Kidney (tissue), 13 donors: ENCODE measurements at regions not wholly inside any gene's neighbourhood (a gene's known extent, or its start where the extent isn't known, plus 50 kb on each side); places are given as distances from the start of the nearest gene placed in this dataset.

Experiments used
- DNase-seq, 5 donors: peaks; one replicate each; pipeline ENCODE4 v3.0.0-alpha.2; 2013 to 2020
- FAIRE-seq: peaks from 2 replicates; lab custom pipeline; 2012; peaks lifted over from hg19 to GRCh38; lab: Jason Lieb, UNC
- H3K27ac ChIP-seq, 2 donors: one replicate each; pipeline ENCODE4 v1.7.0; 2013; ENCODE audit warnings: low read depth in 2 of 2, low read length in 2 of 2, inconsistent platforms in 1 of 2
- H3K27me3 ChIP-seq: one replicate; pipeline ENCODE4 v1.7.1; 2013; ENCODE audit warnings: low read length, inconsistent platforms; ENCODE audit not compliant: control insufficient read depth, insufficient read depth
- H3K36me3 ChIP-seq, 3 donors: one replicate each; pipeline versions ENCODE4 v1.7.0 to v1.7.1; 2013; ENCODE audit warnings: low read length in 3 of 3, control low read depth in 1 of 3, inconsistent platforms in 1 of 3; ENCODE audit not compliant: insufficient read depth in 3 of 3, control insufficient read depth in 2 of 3
- H3K4me1 ChIP-seq, 3 donors: one replicate each; pipeline versions ENCODE4 v1.7.0 to v1.7.1; 2013; ENCODE audit warnings: low read length in 3 of 3, inconsistent platforms in 1 of 3, low read depth in 1 of 3; ENCODE audit not compliant: control insufficient read depth in 2 of 3, insufficient read depth in 2 of 3
- H3K4me3 ChIP-seq, 3 donors: one replicate each; pipeline versions ENCODE4 v1.7.0 to v1.8.1; 2013; ENCODE audit warnings: low read length in 3 of 3, control low read depth in 1 of 3, inconsistent platforms in 1 of 3
- H3K9ac ChIP-seq, 3 donors: one replicate each; pipeline versions ENCODE4 v1.7.0 to v1.7.1; 2013; ENCODE audit warnings: low read length in 3 of 3, control low read depth in 1 of 3, inconsistent platforms in 1 of 3
- H3K9me3 ChIP-seq, 3 donors: one replicate each; pipeline versions ENCODE4 v1.7.0 to v1.7.1; 2013; ENCODE audit warnings: low read length in 3 of 3, control low read depth in 1 of 3, inconsistent platforms in 1 of 3; ENCODE audit not compliant: control insufficient read depth in 2 of 3, insufficient read depth in 1 of 3
- intact Hi-C: fragments of 100-400 bp; cut with DNase I; formaldehyde crosslinking; loops from one replicate; pipeline ENCODE4 v1.11.1; 2022
- TF ChIP-seq, protein P1 (sequence below): IDR thresholded peaks from 3 replicates; pipeline ENCODE4 v1.5.1; 2012; ENCODE audit warnings: mild to moderate bottlenecking, moderate library complexity, borderline replicate concordance; ENCODE audit not compliant: insufficient read depth; ENCODE audit errors: extremely low read depth
- donor health status: control.
- donor health status: control.
- donor health status: control.
- donor health status: control.
- donor health status: control.
- donor health status: DM: yes; HTN: yes; CAD: no.
- donor health status: Normal renal cell carcinoma (clear cell type).

DNA sequence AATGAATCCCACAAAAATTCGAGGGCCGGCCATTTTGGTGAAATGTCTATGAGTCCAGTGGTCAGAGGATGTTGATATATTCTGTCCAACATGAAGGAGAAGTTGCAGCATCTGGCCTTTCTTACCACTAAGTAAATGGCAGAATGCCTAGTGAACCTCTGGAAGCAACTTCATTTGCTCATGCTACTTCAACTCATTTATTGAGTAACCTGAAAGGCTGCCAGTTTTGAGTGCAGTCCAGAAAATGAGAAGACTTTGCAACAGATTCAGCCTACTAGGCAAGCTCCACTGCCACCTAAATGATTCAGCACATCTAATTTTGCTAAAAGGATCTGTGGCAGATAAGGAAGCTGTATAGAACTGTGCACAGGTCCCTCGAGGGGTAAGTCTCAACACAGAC, 265.0 kb downstream of the OPA1 start:
- DNase-seq (no peak), FAIRE-seq (no peak)
- Histone ChIP-seq H3K27me3 (no peaks in the 10 kb centered on the region), H3K36me3 (no peaks in the 10 kb centered on the region), H3K4me1 (peaks cover 0 to 7% (median 0%) of the 10 kb centered on the region in 3 donors), H3K9ac (no peak overlapping the region), H3K4me3 (no peak overlapping the region), H3K27ac (no peak overlapping the region), H3K9me3 (no peaks in the 10 kb centered on the region)
- TF ChIP-seq, protein P1, sequence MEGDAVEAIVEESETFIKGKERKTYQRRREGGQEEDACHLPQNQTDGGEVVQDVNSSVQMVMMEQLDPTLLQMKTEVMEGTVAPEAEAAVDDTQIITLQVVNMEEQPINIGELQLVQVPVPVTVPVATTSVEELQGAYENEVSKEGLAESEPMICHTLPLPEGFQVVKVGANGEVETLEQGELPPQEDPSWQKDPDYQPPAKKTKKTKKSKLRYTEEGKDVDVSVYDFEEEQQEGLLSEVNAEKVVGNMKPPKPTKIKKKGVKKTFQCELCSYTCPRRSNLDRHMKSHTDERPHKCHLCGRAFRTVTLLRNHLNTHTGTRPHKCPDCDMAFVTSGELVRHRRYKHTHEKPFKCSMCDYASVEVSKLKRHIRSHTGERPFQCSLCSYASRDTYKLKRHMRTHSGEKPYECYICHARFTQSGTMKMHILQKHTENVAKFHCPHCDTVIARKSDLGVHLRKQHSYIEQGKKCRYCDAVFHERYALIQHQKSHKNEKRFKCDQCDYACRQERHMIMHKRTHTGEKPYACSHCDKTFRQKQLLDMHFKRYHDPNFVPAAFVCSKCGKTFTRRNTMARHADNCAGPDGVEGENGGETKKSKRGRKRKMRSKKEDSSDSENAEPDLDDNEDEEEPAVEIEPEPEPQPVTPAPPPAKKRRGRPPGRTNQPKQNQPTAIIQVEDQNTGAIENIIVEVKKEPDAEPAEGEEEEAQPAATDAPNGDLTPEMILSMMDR, result no peak
- intact Hi-C loops, result no loop called here

DNA sequence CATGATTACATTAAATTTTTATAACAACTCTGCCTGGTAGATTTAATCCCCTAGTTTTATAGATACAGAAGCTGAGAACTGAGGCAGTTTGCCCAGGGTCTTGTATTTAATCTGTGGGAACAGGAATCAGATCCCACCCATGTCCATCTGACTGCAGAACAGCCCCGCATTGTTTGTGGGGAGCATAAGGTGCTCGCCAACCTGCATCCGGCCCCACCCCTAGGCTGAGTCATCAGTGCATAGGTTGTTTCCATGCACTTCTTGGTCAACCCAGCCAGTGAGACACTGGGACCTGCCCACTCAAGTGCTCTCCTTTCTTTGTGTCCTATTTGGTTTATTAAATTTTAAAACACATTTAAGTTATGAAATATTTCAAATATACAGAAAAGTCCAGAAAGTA, 266.2 kb downstream of the OPA1 start:
- H3K9ac ChIP-seq, result no peak overlapping the region

DNA sequence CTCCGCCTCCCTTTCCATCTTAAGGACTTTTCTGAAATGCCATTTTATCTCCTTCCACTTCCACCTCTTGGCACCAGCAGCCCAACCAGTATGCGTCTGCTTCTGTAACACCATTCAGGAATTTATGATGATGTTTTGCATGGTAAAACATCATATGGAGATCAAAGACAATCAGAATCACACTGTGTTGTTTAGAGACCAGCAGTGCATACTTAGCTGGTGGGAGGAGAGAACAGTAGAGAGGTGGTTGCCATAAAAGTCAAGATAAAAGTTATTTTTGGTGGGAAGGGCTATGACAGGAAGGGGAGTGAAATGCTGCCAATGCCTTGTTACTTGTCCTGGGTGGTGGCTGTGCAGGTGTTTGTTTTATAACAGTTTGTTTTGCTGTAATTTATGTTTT, 268.0 kb downstream of the OPA1 start:
- Histone ChIP-seq H3K27ac (no peak overlapping the region), H3K4me1 (no peaks in the 10 kb centered on the region), H3K36me3 (no peaks in the 10 kb centered on the region), H3K27me3 (no peaks in the 10 kb centered on the region), H3K9ac (no peak overlapping the region), H3K9me3 (no peaks in the 10 kb centered on the region), H3K4me3 (no peak overlapping the region)
- FAIRE-seq, result no peak
- DNase-seq, result no peak
- intact Hi-C loops, result no loop called here
- TF ChIP-seq, protein P1, result no peak

More for the DNA sequence above, 266.2 kb downstream of the OPA1 start:
- Histone ChIP-seq H3K4me1 (no peaks in the 10 kb centered on the region), H3K36me3 (no peaks in the 10 kb centered on the region), H3K27ac (no peak overlapping the region), H3K9me3 (no peaks in the 10 kb centered on the region), H3K4me3 (no peak overlapping the region), H3K27me3 (no peaks in the 10 kb centered on the region)
- TF ChIP-seq, protein P1, result no peak
- intact Hi-C loops, result no loop called here
- no peak for DNase-seq
- FAIRE-seq, result no peak

DNA sequence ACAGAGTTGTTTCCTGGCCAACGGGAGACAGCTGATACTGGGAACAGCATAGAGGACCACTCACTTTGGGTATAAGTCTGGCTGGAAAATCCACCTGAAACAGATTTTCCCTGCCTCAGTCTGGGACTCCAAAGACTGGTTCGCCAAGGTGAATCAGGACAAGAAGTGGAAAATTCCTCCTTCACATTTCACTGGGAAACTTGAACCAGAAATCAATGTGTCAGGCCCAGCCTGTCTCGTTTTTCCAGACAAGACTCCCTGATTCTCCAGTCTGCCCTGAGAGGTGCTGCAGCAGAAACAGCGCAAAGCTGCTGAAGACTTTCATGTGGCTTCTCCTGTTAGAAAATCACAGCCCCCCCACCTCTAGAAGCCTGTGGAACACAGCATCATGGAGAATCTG, 269.8 kb downstream of the OPA1 start:
- H3K4me3 ChIP-seq, result no peak overlapping the region
- FAIRE-seq (no peak), DNase-seq (no peak)
- H3K27ac ChIP-seq, result no peak overlapping the region
- H3K4me1 ChIP-seq, result no peaks in the 10 kb centered on the region
- H3K27me3 ChIP-seq, result no peaks in the 10 kb centered on the region
- intact Hi-C loops, result no loop called here
- H3K36me3 ChIP-seq, result no peaks in the 10 kb centered on the region
- TF ChIP-seq, protein P1, result no peak
- H3K9me3 ChIP-seq, result no peaks in the 10 kb centered on the region
- no peak overlapping the region for H3K9ac ChIP-seq
